ENCODE measurements at regions not wholly inside any gene's neighbourhood (a gene's known extent, or its start where the extent isn't known, plus 50 kb on each side); places are given as distances from the start of the nearest gene placed in this dataset.

- H3K4ac ChIP-seq (replicated peaks; ENCODE audit: insufficient read length, low read depth, low read length), result no peak overlapping the region
- H3K18ac ChIP-seq (ENCODE audit: extremely low read depth, low read length), result no peak overlapping the region
- no peaks in the 10 kb centered on the region for H3K4me1 ChIP-seq (replicated peaks in 1 of 4; ENCODE audit: control insufficient read depth in 3 of 4, insufficient read depth in 4 of 4, low read length in 3 of 4)
- no peaks in the 10 kb centered on the region for H3K79me1 ChIP-seq (ENCODE audit: low read depth, low read length)
- no peak overlapping the region for H3K4me2 ChIP-seq (ENCODE audit: insufficient read depth in 1 of 2, low read depth in 2 of 2, low read length in 2 of 2)
- no peak overlapping the region for H2BK12ac ChIP-seq (ENCODE audit: low read depth, low read length)
- H3K56ac ChIP-seq (replicated peaks; ENCODE audit: insufficient read length, low read depth, low read length), result no peak overlapping the region
- no peaks in the 10 kb centered on the region for H3K36me3 ChIP-seq (ENCODE audit: control insufficient read depth in 2 of 4, insufficient read depth in 4 of 4, low read length in 3 of 4)
- CTCF ChIA-PET (ENCODE audit: partially characterized antibody), result no interaction called here
- FAIRE-seq (no peak), DNase-seq (ENCODE audit: low read depth in 1 of 2, low spot score in 2 of 2) (no peak)
- H3K9ac ChIP-seq (replicated peaks in 1 of 4; ENCODE audit: extremely low read depth in 1 of 4, low read depth in 3 of 4, low read length in 3 of 4), result no peak overlapping the region
- no peak overlapping the region for H4K5ac ChIP-seq (ENCODE audit: insufficient read length, low read depth, low read length)
- no peak overlapping the region for H4K91ac ChIP-seq (replicated peaks; ENCODE audit: insufficient read length, low read length)
- H3K23me2 ChIP-seq (ENCODE audit: low read depth, low read length), result no peaks in the 10 kb centered on the region
- no peak overlapping the region for H2BK20ac ChIP-seq (ENCODE audit: low read length)
- H3K27ac ChIP-seq (ENCODE audit: low read depth, low read length), result no peak overlapping the region
- no peaks in the 10 kb centered on the region; a peak in 1 of 4 replicates for H3K9me3 ChIP-seq (ENCODE audit: insufficient read depth in 2 of 2, low read depth in 1 of 2, low read length in 1 of 2)
- no peak overlapping the region for H3K23ac ChIP-seq (ENCODE audit: insufficient read length)
- H3K79me2 ChIP-seq (ENCODE audit: control insufficient read depth in 1 of 2, insufficient read depth in 2 of 2, low read length in 2 of 2), result no peaks in the 10 kb centered on the region
- no peak overlapping the region for H2BK15ac ChIP-seq (ENCODE audit: low read length)
- H2BK5ac ChIP-seq (ENCODE audit: low read depth, low read length), result no peak overlapping the region
- no peaks in the 10 kb centered on the region for H4K20me1 ChIP-seq (replicated peaks in 1 of 2; ENCODE audit: control insufficient read depth in 1 of 2, insufficient read depth in 2 of 2, low read length in 2 of 2)
- POLR2A ChIA-PET (ENCODE audit: partially characterized antibody), result no interaction called here
- H2AK5ac ChIP-seq (ENCODE audit: low read depth, low read length), result no peak overlapping the region
- no peak overlapping the region for H2BK120ac ChIP-seq (replicated peaks; ENCODE audit: low read depth, low read length)
- 88% methylated on average over 1 of the region's 1 CpG; no CpG with 5 or more reads in 1 of the 2 experiments for WGBS, 2 experiments (ENCODE audit: extremely low coverage in 1 of 2, insufficient coverage in 1 of 2, insufficient read length in 1 of 2, insufficient replicate concordance in 2 of 2, low coverage in 1 of 2, low lambda C conversion rate in 2 of 2, missing lambda C conversion rate in 1 of 2)
- H3K4me3 ChIP-seq (ENCODE audit: extremely low read depth in 1 of 4, insufficient read depth in 2 of 4, low read depth in 3 of 4, low read length in 4 of 4), result no peak overlapping the region
- H2AFZ ChIP-seq (ENCODE audit: low read length), result no peak overlapping the region
- no peak overlapping the region for H4K8ac ChIP-seq (ENCODE audit: extremely low read depth, insufficient read depth, low read length)
- no peaks in the 10 kb centered on the region for H3K27me3 ChIP-seq (replicated peaks in 1 of 4; ENCODE audit: control insufficient read depth in 3 of 4, extremely low read depth in 1 of 4, insufficient read depth in 3 of 4, low read length in 3 of 4)
- H3K14ac ChIP-seq (ENCODE audit: insufficient read length), result no peak overlapping the region
- TF ChIP-seq SIRT6 (IDR thresholded peaks at IDR 0.05; ENCODE audit: low read length), result no peak
- TF ChIP-seq BACH1 (IDR thresholded peaks at IDR 0.05; ENCODE audit: low read length), result no peak
- TF ChIP-seq JUN (IDR thresholded peaks at IDR 0.05; ENCODE audit: low read depth, low read length), result no peak
- no peak for TF ChIP-seq GABPA (IDR thresholded peaks at IDR 0.05; ENCODE audit: borderline replicate concordance, insufficient read depth, low read length)
- no peak for TF ChIP-seq SP4 (IDR thresholded peaks at IDR 0.05; ENCODE audit: low read length)
- TF ChIP-seq ASH2L (IDR thresholded peaks at IDR 0.05; ENCODE audit: low read length), result no peak
- TF ChIP-seq EP300 (IDR thresholded peaks at IDR 0.05; ENCODE audit: borderline replicate concordance in 1 of 2, low read depth in 2 of 2, low read length in 2 of 2), result no peak
- no peak for TF ChIP-seq SUZ12 (IDR thresholded peaks at IDR 0.05; ENCODE audit: low read length)
- no peak for TF ChIP-seq POU5F1 (IDR thresholded peaks at IDR 0.05; ENCODE audit: low read depth, low read length)
- no peak for TF ChIP-seq EGR1 (IDR thresholded peaks at IDR 0.05; ENCODE audit: borderline replicate concordance, low read depth, low read length)
- TF ChIP-seq SAP30 (IDR thresholded peaks at IDR 0.05; ENCODE audit: insufficient read depth, insufficient replicate concordance, low read length), result no peak
- TF ChIP-seq CTBP2 (IDR thresholded peaks at IDR 0.05; ENCODE audit: borderline replicate concordance, insufficient read depth, insufficient read length, low read length), result no peak
- TF ChIP-seq FOSL1 (IDR thresholded peaks at IDR 0.05; ENCODE audit: insufficient read depth, low read depth, low read length), result no peak
- no peak for TF ChIP-seq CEBPB (IDR thresholded peaks at IDR 0.05; ENCODE audit: low read depth, low read length)
- no peak for TF ChIP-seq HDAC6 (IDR thresholded peaks at IDR 0.05; ENCODE audit: low read depth, low read length)
- no peak for TF ChIP-seq RAD21 (IDR thresholded peaks at IDR 0.05 in 1 of 2, conservative IDR thresholded peaks at IDR 0.05 in 1 of 2; ENCODE audit: low read depth in 2 of 2, low read length in 2 of 2)
Observed at GRCh38 chr3:170790647-170791046, 79.3 kb downstream of the RPL22L1 start.
